OCI-LY7 (cell line): ENCODE measurements at regions not wholly inside any gene's neighbourhood (a gene's known extent, or its start where the extent isn't known, plus 50 kb on each side); places are given as distances from the start of the nearest gene placed in this dataset.
"Not testable (repeated sequence)": the region's sequence is repeated elsewhere in the genome, so short reads cannot be mapped to it uniquely, and the experiment has no call there.

Source experiments
- BruUV-seq: library from RNA; stranded (reverse); fragments of 400-500 nt; replicated peaks from 2 replicates; lab custom pipeline; 2021; lab: Mats Ljungman, UMichigan
- CTCF ChIA-PET: fragments of 300-600 bp; sonication (Branson Sonifier 250); formaldehyde crosslinking; loops from one replicate; lab custom pipeline; 2022; ENCODE audit warnings: antibody characterized with exemption; ENCODE audit not compliant: unreplicated experiment; lab: Charles Lee
- POLR2A ChIA-PET: fragments of 300-600 bp; sonication (Branson Sonifier 250); formaldehyde crosslinking; loops from one replicate; lab custom pipeline; 2022; ENCODE audit warnings: antibody characterized with exemption; lab: Charles Lee
- DNase-seq: peaks from one replicate; pipeline ENCODE4 v3.0.0-alpha.2; 2015; ENCODE audit warnings: low spot score
- H2AFZ ChIP-seq: fragments of 200-600 bp; sonication (generic), shearing (Covaris generic); 2 replicates; pipeline ENCODE4 v1.6.1; 2014; ENCODE audit warnings: mild to moderate bottlenecking, antibody characterized with exemption, low read length, moderate library complexity
- H3K27ac ChIP-seq: fragments of 200-600 bp; sonication (generic); 2 replicates; pipeline ENCODE4 v1.5.1; 2014; ENCODE audit warnings: mixed run types, low read depth, mild to moderate bottlenecking, moderate library complexity, low read length, inconsistent platforms; ENCODE audit not compliant: poor library complexity, severe bottlenecking
- H3K36me3 ChIP-seq: fragments of 200-600 bp; sonication (generic); 2 replicates; pipeline ENCODE4 v1.6.1; 2014; ENCODE audit warnings: mild to moderate bottlenecking, antibody characterized with exemption, low read length, moderate library complexity, mixed read lengths; ENCODE audit not compliant: insufficient read depth
- H3K4me1 ChIP-seq: fragments of 200-600 bp; sonication (generic); 2 replicates; pipeline ENCODE4 v1.5.1; 2014; ENCODE audit warnings: mild to moderate bottlenecking, low read length; ENCODE audit not compliant: insufficient read depth, poor library complexity, severe bottlenecking
- H3K4me2 ChIP-seq: fragments of 200-600 bp; sonication (generic); 2 replicates; pipeline ENCODE4 v1.6.1; 2014; ENCODE audit warnings: mild to moderate bottlenecking, low read length
- H3K4me3 ChIP-seq: fragments of 200-600 bp; sonication (generic); 2 replicates; pipeline ENCODE4 v1.5.1; 2014; ENCODE audit warnings: mild to moderate bottlenecking, low read depth, low read length; ENCODE audit not compliant: poor library complexity, severe bottlenecking
- H3K79me2 ChIP-seq: fragments of 200-600 bp; sonication (generic); 2 replicates; pipeline ENCODE4 v1.6.1; 2016; ENCODE audit warnings: low read depth, mild to moderate bottlenecking, low read length, moderate library complexity, mixed read lengths; ENCODE audit not compliant: insufficient read depth
- H3K9me2 ChIP-seq: fragments of 200-600 bp; sonication (generic); 2 replicates; pipeline ENCODE4 v1.6.1; 2016; ENCODE audit warnings: mild to moderate bottlenecking, low read length, mixed read lengths; ENCODE audit not compliant: insufficient read depth
- H3K9me3 ChIP-seq: fragments of 200-600 bp; sonication (generic); 2 replicates; pipeline ENCODE4 v1.6.1; 2014; ENCODE audit warnings: mild to moderate bottlenecking, mixed run types, low read length, mixed read lengths
- H4K20me1 ChIP-seq: fragments of 200-600 bp; sonication (generic); 2 replicates; pipeline ENCODE4 v1.6.1; 2014; ENCODE audit warnings: mild to moderate bottlenecking, antibody characterized with exemption, low read length, moderate library complexity, mixed read lengths; ENCODE audit not compliant: insufficient read depth
- EZH2phosphoT487 ChIP-seq: fragments of 200-600 bp; sonication (generic); IDR thresholded peaks from 2 replicates; pipeline ENCODE4 v1.6.1; 2018; ENCODE audit warnings: low read depth, borderline replicate concordance, mild to moderate bottlenecking, mixed run types, antibody characterized with exemption, low read length, moderate library complexity, mixed read lengths
- intact Hi-C: fragments of 100-400 bp; cut with micrococcal nuclease; formaldehyde crosslinking; loops from one replicate; pipeline ENCODE4 v1.10.0; 2022; ENCODE audit not compliant: unreplicated experiment
- TF ChIP-seq, protein P1 (sequence below): fragments of 200-600 bp; sonication (generic); conservative IDR thresholded peaks from 2 replicates; pipeline ENCODE4 v1.5.1; 2014; ENCODE audit warnings: mild to moderate bottlenecking, antibody characterized with exemption, low read length, moderate library complexity, mixed read lengths

- TF ChIP-seq, protein P1, sequence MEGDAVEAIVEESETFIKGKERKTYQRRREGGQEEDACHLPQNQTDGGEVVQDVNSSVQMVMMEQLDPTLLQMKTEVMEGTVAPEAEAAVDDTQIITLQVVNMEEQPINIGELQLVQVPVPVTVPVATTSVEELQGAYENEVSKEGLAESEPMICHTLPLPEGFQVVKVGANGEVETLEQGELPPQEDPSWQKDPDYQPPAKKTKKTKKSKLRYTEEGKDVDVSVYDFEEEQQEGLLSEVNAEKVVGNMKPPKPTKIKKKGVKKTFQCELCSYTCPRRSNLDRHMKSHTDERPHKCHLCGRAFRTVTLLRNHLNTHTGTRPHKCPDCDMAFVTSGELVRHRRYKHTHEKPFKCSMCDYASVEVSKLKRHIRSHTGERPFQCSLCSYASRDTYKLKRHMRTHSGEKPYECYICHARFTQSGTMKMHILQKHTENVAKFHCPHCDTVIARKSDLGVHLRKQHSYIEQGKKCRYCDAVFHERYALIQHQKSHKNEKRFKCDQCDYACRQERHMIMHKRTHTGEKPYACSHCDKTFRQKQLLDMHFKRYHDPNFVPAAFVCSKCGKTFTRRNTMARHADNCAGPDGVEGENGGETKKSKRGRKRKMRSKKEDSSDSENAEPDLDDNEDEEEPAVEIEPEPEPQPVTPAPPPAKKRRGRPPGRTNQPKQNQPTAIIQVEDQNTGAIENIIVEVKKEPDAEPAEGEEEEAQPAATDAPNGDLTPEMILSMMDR = no peak
- no peak for TF ChIP-seq EZH2phosphoT487
Observed at GRCh38 chr3:118536764-118537163, 497.9 kb downstream of the IGSF11 start.

GRCh38 chr3:118537454-118537853, 497.2 kb downstream of the IGSF11 start:
- no peak for TF ChIP-seq EZH2phosphoT487
- TF ChIP-seq, protein P1 = no peak
- intact Hi-C loops = no loop called here
- Histone ChIP-seq H2AFZ (no peak overlapping the region), H3K36me3 (no peaks in the 10 kb centered on the region), H3K79me2 (no peaks in the 10 kb centered on the region), H4K20me1 (no peaks in the 10 kb centered on the region), H3K4me3 (no peak overlapping the region), H3K4me1 (no peaks in the 10 kb centered on the region), H3K27ac (no peak overlapping the region), H3K4me2 (no peak overlapping the region), H3K9me2 (no peaks in the 10 kb centered on the region), H3K9me3 (no peaks in the 10 kb centered on the region)
- ChIA-PET CTCF (no interaction called here), POLR2A (no interaction called here)
- no peak for DNase-seq
- BruUV-seq = no TSS peak

More at GRCh38 chr3:118536764-118537163, 497.9 kb downstream of the IGSF11 start:
- DNase-seq = no peak
- Histone ChIP-seq H3K79me2 (no peaks in the 10 kb centered on the region), H3K9me3 (no peaks in the 10 kb centered on the region), H3K4me3 (no peak overlapping the region), H4K20me1 (no peaks in the 10 kb centered on the region), H3K9me2 (no peaks in the 10 kb centered on the region), H2AFZ (no peak overlapping the region), H3K36me3 (no peaks in the 10 kb centered on the region), H3K27ac (no peak overlapping the region), H3K4me1 (no peaks in the 10 kb centered on the region), H3K4me2 (no peak overlapping the region)
- ChIA-PET CTCF (no interaction called here), POLR2A (no interaction called here)
- intact Hi-C loops = no loop called here
- no TSS peak for BruUV-seq

DNA sequence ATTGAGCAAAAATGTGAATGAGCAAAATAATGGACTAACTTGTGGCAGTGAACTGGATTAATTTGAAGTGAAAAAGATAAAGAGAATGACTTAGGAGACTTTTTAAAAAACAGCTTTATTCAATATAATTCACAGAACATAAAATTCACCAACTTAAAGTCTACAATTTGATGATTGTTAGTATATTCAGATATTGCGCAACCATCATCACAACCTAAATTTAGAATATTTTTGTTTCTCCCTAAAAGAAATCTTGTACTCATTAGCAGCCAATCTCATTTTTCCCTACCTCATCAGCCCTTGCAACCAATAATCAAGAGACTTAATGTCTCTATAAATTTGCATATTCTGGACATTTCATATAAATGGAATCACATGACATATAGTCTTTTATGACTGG, 496.5 kb downstream of the IGSF11 start:
- Histone ChIP-seq H3K4me1 (no peaks in the 10 kb centered on the region), H2AFZ (no peak overlapping the region), H3K79me2 (no peaks in the 10 kb centered on the region), H3K36me3 (no peaks in the 10 kb centered on the region), H3K9me2 (no peaks in the 10 kb centered on the region), H3K27ac (no peak overlapping the region), H4K20me1 (no peaks in the 10 kb centered on the region), H3K9me3 (no peaks in the 10 kb centered on the region), H3K4me2 (no peak overlapping the region), H3K4me3 (no peak overlapping the region)
- TF ChIP-seq, protein P1 = no peak
- no peak for TF ChIP-seq EZH2phosphoT487
- CTCF ChIA-PET = no interaction called here
- POLR2A ChIA-PET = no interaction called here
- DNase-seq = no peak
- no TSS peak for BruUV-seq
- intact Hi-C loops = no loop called here

DNA sequence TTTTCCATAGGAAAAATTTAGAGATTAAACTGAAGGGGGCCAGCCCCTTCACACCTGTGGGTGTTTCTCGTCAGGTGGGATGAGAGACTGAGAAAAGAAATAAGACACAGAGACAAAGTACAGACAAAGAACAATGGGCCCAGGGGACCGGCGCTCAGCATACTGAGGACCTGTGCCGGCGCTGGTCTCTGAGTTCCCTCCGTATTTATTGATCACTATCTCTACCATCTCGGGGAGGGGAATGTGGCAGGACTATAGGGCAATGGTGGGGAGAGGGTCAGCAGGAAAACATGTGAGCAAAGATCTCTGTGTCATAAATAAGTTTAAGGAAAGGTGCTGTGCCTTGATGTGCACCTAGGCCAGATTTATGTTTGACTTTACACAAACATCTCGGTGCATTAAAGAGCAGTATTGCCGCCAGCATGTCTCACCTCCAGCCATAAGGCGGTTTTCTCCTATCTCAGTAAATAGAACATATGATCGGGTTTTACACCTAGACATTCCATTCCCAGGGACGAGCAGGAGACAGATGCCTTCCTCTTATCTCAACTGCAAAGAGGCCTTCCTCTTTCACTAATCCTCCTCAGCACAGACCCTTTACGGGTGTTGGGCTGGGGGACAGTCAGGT, 494.7 kb downstream of the IGSF11 start:
- CTCF ChIA-PET, H3K4me2 ChIP-seq, DNase-seq, H3K9me3 ChIP-seq, H2AFZ ChIP-seq, H3K4me3 ChIP-seq, intact Hi-C loops, H4K20me1 ChIP-seq, POLR2A ChIA-PET, BruUV-seq, H3K27ac ChIP-seq, H3K4me1 ChIP-seq, H3K36me3 ChIP-seq, H3K9me2 ChIP-seq, H3K79me2 ChIP-seq: not testable (repeated sequence)
